IMR-90 (cell line): ENCODE measurements at regions not wholly inside any gene's neighbourhood (a gene's known extent, or its start where the extent isn't known, plus 50 kb on each side); places are given as distances from the start of the nearest gene placed in this dataset.

ENCODE experiments used
- ATAC-seq: fragments of 200-7000 bp; cut with Tn5 transposase; 2 replicates; pipeline ENCODE4 v1.9.1; 2020; ENCODE audit warnings: low read depth, mild to moderate bottlenecking, moderate library complexity
- BruUV-seq: library from RNA; stranded (reverse); fragments of 400-500 nt; replicated peaks from 2 replicates; lab custom pipeline; 2021; lab: Mats Ljungman, UMichigan
- CTCF ChIA-PET: fragments of 300-600 bp; formaldehyde crosslinking; extraction: SDS; loops from one replicate; lab custom pipeline; 2021; ENCODE audit warnings: antibody characterized with exemption; lab: Yijun Ruan, JAX
- POLR2A ChIA-PET: fragments of 300-600 bp; sonication (Branson Sonifier 250); formaldehyde crosslinking; loops from one replicate; lab custom pipeline; 2022; ENCODE audit warnings: antibody characterized with exemption; ENCODE audit not compliant: unreplicated experiment; lab: Charles Lee
- DNase-seq: peaks from one replicate; pipeline ENCODE4 v3.0.0; 2013
- H2AFZ ChIP-seq: replicated peaks from 2 replicates; pipeline ENCODE3; 2013; ENCODE audit warnings: low read length, mild to moderate bottlenecking; ENCODE audit not compliant: poor library complexity
- H2AK5ac ChIP-seq: 2 replicates; pipeline ENCODE4 v1.6.1; 2013; ENCODE audit warnings: low read depth, low read length, inconsistent platforms
- H2AK9ac ChIP-seq: replicated peaks from 2 replicates; pipeline ENCODE3; 2013; ENCODE audit warnings: mild to moderate bottlenecking, low read depth, low read length, moderate library complexity; ENCODE audit not compliant: poor library complexity
- H2BK120ac ChIP-seq: 2 replicates; pipeline ENCODE4 v1.6.1; 2013; ENCODE audit warnings: low read depth, low read length, inconsistent platforms
- H2BK15ac ChIP-seq: 3 replicates; pipeline ENCODE4 v1.6.1; 2013; ENCODE audit warnings: low read depth, low read length, inconsistent platforms
- H2BK20ac ChIP-seq: 2 replicates; pipeline ENCODE4 v1.6.1; 2013; ENCODE audit warnings: low read depth, mild to moderate bottlenecking, inconsistent platforms, low read length, moderate library complexity
- H2BK5ac ChIP-seq: 2 replicates; pipeline ENCODE4 v1.6.1; 2013; ENCODE audit warnings: mild to moderate bottlenecking, low read depth, low read length, inconsistent platforms; ENCODE audit not compliant: poor library complexity, severe bottlenecking
- H3K14ac ChIP-seq: replicated peaks from 2 replicates; pipeline ENCODE4 v1.6.1; 2013; ENCODE audit warnings: low read depth, low read length, inconsistent platforms
- H3K18ac ChIP-seq: 2 replicates; pipeline ENCODE4 v1.6.1; 2013; ENCODE audit warnings: low read depth, low read length, control low read depth
- H3K23ac ChIP-seq: 2 replicates; pipeline ENCODE4 v1.6.1; 2013; ENCODE audit warnings: low read depth, low read length, inconsistent platforms
- H3K27ac ChIP-seq: 2 replicates; pipeline ENCODE4 v1.5.1; 2013; ENCODE audit warnings: mild to moderate bottlenecking, control low read depth, low read length; ENCODE audit not compliant: insufficient read depth
- H3K27me3 ChIP-seq: 2 replicates; pipeline ENCODE4 v1.6.1; 2013; ENCODE audit warnings: low read length; ENCODE audit not compliant: control insufficient read depth, insufficient read depth
- H3K36me3 ChIP-seq: 2 replicates; pipeline ENCODE4 v1.6.1; 2013; ENCODE audit warnings: low read length, mixed read lengths; ENCODE audit not compliant: control insufficient read depth, insufficient read depth
- H3K4ac ChIP-seq: 2 replicates; pipeline ENCODE4 v1.6.1; 2013; ENCODE audit warnings: low read depth, low read length, inconsistent platforms
- H3K4me1 ChIP-seq: 2 replicates; pipeline ENCODE4 v1.6.1; 2013; ENCODE audit warnings: low read length, mixed read lengths; ENCODE audit not compliant: control insufficient read depth, insufficient read depth
- H3K4me2 ChIP-seq: 2 replicates; pipeline ENCODE4 v1.6.1; 2013; ENCODE audit warnings: low read depth, mild to moderate bottlenecking, control low read depth, low read length, moderate library complexity
- H3K4me3 ChIP-seq: 2 replicates; pipeline ENCODE4 v1.5.1; 2013; ENCODE audit warnings: low read depth, mild to moderate bottlenecking, control low read depth, low read length, moderate library complexity; ENCODE audit not compliant: insufficient read depth
- H3K56ac ChIP-seq: 2 replicates; pipeline ENCODE4 v1.6.1; 2013; ENCODE audit warnings: low read length, inconsistent platforms; ENCODE audit not compliant: insufficient read depth; ENCODE audit errors: extremely low read depth
- H3K79me1 ChIP-seq, 2 experiments: 2 replicates each; pipeline ENCODE4 v1.6.1; 2013; ENCODE audit warnings: low read length in 2 of 2, inconsistent platforms in 1 of 2, low read depth in 1 of 2
- H3K9ac ChIP-seq: 2 replicates; pipeline ENCODE4 v1.6.1; 2013; ENCODE audit warnings: low read depth, low read length, control low read depth
- H3K9me1 ChIP-seq: 2 replicates; pipeline ENCODE4 v1.6.1; 2013; ENCODE audit warnings: low read length, inconsistent platforms; ENCODE audit not compliant: insufficient read depth
- H3K9me3 ChIP-seq: 2 replicates; pipeline ENCODE4 v1.6.1; 2013; ENCODE audit warnings: low read length; ENCODE audit not compliant: control insufficient read depth, insufficient read depth
- H4K20me1 ChIP-seq: 2 replicates; pipeline ENCODE4 v1.6.1; 2013; ENCODE audit warnings: low read length, inconsistent platforms; ENCODE audit not compliant: insufficient read depth
- H4K5ac ChIP-seq: 2 replicates; pipeline ENCODE4 v1.6.1; 2013; ENCODE audit warnings: mild to moderate bottlenecking, low read depth, low read length, control low read depth
- H4K8ac ChIP-seq, 2 experiments: 2 replicates each; pipeline ENCODE4 v1.6.1; 2013; ENCODE audit warnings: low read depth in 2 of 2, low read length in 2 of 2, control low read depth in 1 of 2, inconsistent platforms in 1 of 2
- H4K91ac ChIP-seq: 2 replicates; pipeline ENCODE4 v1.6.1; 2013; ENCODE audit warnings: low read depth, low read length, inconsistent platforms; ENCODE audit not compliant: insufficient read depth
- CEBPB ChIP-seq: IDR thresholded peaks from 2 replicates; pipeline ENCODE4 v1.6.1; 2012; ENCODE audit warnings: low read depth, low read length, improper control_type of control experiment
- CHD1 ChIP-seq: IDR thresholded peaks from 2 replicates; pipeline ENCODE4 v1.6.1; 2012; ENCODE audit warnings: low read depth, low read length, improper control_type of control experiment
- MXI1 ChIP-seq: IDR thresholded peaks from 2 replicates; pipeline ENCODE4 v1.6.1; 2012; ENCODE audit warnings: low read depth, mild to moderate bottlenecking, low read length, moderate library complexity, borderline replicate concordance
- WGBS, 2 experiments: methylation state at CpG; one replicate each; pipeline versions ENCODE4 v1.1.5 to v1.1.7; 2013; ENCODE audit warnings: missing lambda C conversion rate in 2 of 2; ENCODE audit not compliant: insufficient read length in 1 of 2; ENCODE audit errors: extremely low coverage in 2 of 2; 5-methylcytosine and 5-hydroxymethylcytosine counted together
- dilution Hi-C: fragments of 300-500 bp; cut with HindIII; formaldehyde crosslinking; loops from one replicate; pipeline ENCODE4 v1.14.3; 2018; ENCODE audit warnings: low sequenced_read_pairs; ENCODE audit not compliant: unreplicated experiment
- in situ Hi-C: fragments of 300-500 bp; cut with MboI; formaldehyde crosslinking; loops from 3 replicates; pipeline ENCODE4 v1.14.3; 2019; ENCODE audit warnings: low sequenced_read_pairs, inconsistent platforms, mixed read lengths
- intact Hi-C: fragments of 100-400 bp; cut with micrococcal nuclease; formaldehyde crosslinking; loops from 2 replicates; pipeline ENCODE4 v1.10.0; 2022
- TF ChIP-seq, protein P1 (sequence below): fragments of 150-350 bp; IDR thresholded peaks from 2 replicates; pipeline ENCODE4 v1.6.1; 2016; ENCODE audit warnings: low read depth, mild to moderate bottlenecking, low read length, moderate library complexity, borderline replicate concordance

GRCh38 chr12:97751704-97752103 lies 289.1 kb downstream of the RMST start:
- no peak overlapping the region for H3K27ac ChIP-seq
- H2BK15ac ChIP-seq, result no peak overlapping the region
- H4K91ac ChIP-seq, result no peak overlapping the region
- no peak overlapping the region for H3K4me2 ChIP-seq
- no peak overlapping the region for H2BK5ac ChIP-seq
- H2BK20ac ChIP-seq, result no peak overlapping the region
- POLR2A ChIA-PET, result no interaction called here
- H4K20me1 ChIP-seq, result no peaks in the 10 kb centered on the region
- no peak overlapping the region for H3K4ac ChIP-seq
- WGBS, 2 experiments, result no CpG with 5 or more reads among the region's 3 CpGs
- peaks cover 14% of the 10 kb centered on the region for H3K9me3 ChIP-seq
- H3K18ac ChIP-seq, result no peak overlapping the region
- no peak overlapping the region for H4K5ac ChIP-seq
- H3K4me1 ChIP-seq, result no peaks in the 10 kb centered on the region
- TF ChIP-seq MXI1, result no peak
- no peak for TF ChIP-seq CHD1
- no peak for TF ChIP-seq CEBPB
- TF ChIP-seq, protein P1, sequence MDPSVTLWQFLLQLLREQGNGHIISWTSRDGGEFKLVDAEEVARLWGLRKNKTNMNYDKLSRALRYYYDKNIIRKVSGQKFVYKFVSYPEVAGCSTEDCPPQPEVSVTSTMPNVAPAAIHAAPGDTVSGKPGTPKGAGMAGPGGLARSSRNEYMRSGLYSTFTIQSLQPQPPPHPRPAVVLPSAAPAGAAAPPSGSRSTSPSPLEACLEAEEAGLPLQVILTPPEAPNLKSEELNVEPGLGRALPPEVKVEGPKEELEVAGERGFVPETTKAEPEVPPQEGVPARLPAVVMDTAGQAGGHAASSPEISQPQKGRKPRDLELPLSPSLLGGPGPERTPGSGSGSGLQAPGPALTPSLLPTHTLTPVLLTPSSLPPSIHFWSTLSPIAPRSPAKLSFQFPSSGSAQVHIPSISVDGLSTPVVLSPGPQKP, result no peak
- H2AK9ac ChIP-seq, result no peak overlapping the region
- H3K56ac ChIP-seq, result no peak overlapping the region
- CTCF ChIA-PET, result no interaction called here
- no peak overlapping the region for H2AK5ac ChIP-seq
- BruUV-seq, result no TSS peak
- no peaks in the 10 kb centered on the region for H3K36me3 ChIP-seq
- H3K79me1 ChIP-seq, result no peaks in the 10 kb centered on the region
- no peak overlapping the region for H3K9ac ChIP-seq
- H3K23ac ChIP-seq, result no peak overlapping the region
- no peak overlapping the region for H4K8ac ChIP-seq
- no peak overlapping the region for H3K14ac ChIP-seq
- no peak overlapping the region for H2AFZ ChIP-seq
- H3K4me3 ChIP-seq, result no peak overlapping the region
- dilution Hi-C loops (no loop called here), in situ Hi-C loops (no loop called here), intact Hi-C loops (no loop called here)
- ATAC-seq (no peak), DNase-seq (no peak)
- H2BK120ac ChIP-seq, result no peak overlapping the region
- no peaks in the 10 kb centered on the region for H3K9me1 ChIP-seq
- H3K27me3 ChIP-seq, result no peaks in the 10 kb centered on the region
